Testis (tissue), 2 donors: ENCODE measurements at regions not wholly inside any gene's neighbourhood (a gene's known extent, or its start where the extent isn't known, plus 50 kb on each side); places are given as distances from the start of the nearest gene placed in this dataset.

Experiments used
- DNase-seq: peaks from one replicate; pipeline ENCODE4 v3.0.0-alpha.2; 2019
- H3K27ac ChIP-seq, 2 donors: fragments of 200-600 bp; sonication (generic); one replicate each; pipeline ENCODE4 v1.5.1; 2019
- H3K27me3 ChIP-seq: fragments of 200-600 bp; sonication (generic); one replicate; pipeline ENCODE4 v1.5.1; 2019
- H3K36me3 ChIP-seq: fragments of 200-600 bp; sonication (generic); one replicate; pipeline ENCODE4 v1.5.1; 2017; ENCODE audit warnings: low read depth; ENCODE audit errors: missing control alignments
- H3K4me1 ChIP-seq: fragments of 200-600 bp; sonication (generic); one replicate; pipeline ENCODE4 v1.5.1; 2019
- H3K4me3 ChIP-seq, 2 donors: fragments of 200-600 bp; sonication (generic); one replicate each; pipeline ENCODE4 v1.5.1; 2017 to 2019
- H3K9me3 ChIP-seq: fragments of 200-600 bp; sonication (generic); one replicate; pipeline ENCODE4 v1.5.1; 2017
- CTCF ChIP-seq, 3 experiments: fragments of 450-650 bp in 2 of 3; fragments of 200-600 bp in 1 of 3; sonication (generic) in 1 of 3; IDR thresholded peaks; one replicate each; pipeline ENCODE4 v1.5.1; 2016 to 2019; ENCODE audit warnings: antibody characterized with exemption in 3 of 3, mild to moderate bottlenecking in 2 of 3, moderate library complexity in 1 of 3
- POLR2A ChIP-seq: fragments of 450-650 bp; IDR thresholded peaks from one replicate; pipeline ENCODE4 v1.6.1; 2017; ENCODE audit warnings: antibody characterized with exemption, mild to moderate bottlenecking, moderate library complexity
- WGBS, 2 donors: methylation state at CpG; one replicate each; pipeline ENCODE4 v1.1.5; 2018; 5-methylcytosine and 5-hydroxymethylcytosine counted together
- intact Hi-C: fragments of 100-400 bp; cut with DNase I; formaldehyde crosslinking; loops from one replicate; pipeline ENCODE4 v1.15.1; 2023; ENCODE audit warnings: low total_unique reads

DNA sequence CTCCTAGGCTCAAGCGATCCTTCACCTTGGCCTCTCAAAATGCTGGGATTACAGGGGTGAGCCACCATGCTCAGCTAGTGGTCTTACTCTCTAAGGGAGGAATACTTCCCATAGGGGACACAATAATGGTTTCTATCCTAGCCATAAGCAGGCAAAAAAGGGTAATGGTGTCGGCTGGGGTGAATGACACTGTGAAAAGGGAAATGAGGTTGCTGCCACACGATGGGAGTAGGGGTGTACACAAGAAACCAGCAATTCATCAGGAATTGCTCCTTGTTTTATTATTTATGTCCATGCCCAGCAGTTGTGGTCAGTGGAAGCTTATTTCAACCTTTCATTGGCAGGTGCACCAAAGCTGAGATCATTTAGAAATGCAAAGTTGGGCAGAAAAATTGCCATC, 70.3 kb upstream of the ZFR start:
- Histone ChIP-seq H3K27me3 (no peaks in the 10 kb centered on the region), H3K4me3 (no peak overlapping the region), H3K4me1 (no peaks in the 10 kb centered on the region), H3K9me3 (no peaks in the 10 kb centered on the region), H3K36me3 (no peaks in the 10 kb centered on the region), H3K27ac (no peak overlapping the region)
- WGBS, 2 donors = 59 to 60% methylated on average over 3 of the region's 3 CpGs
- DNase-seq = no peak
- intact Hi-C loops = no loop called here
- TF ChIP-seq POLR2A (no peak), CTCF (IDR thresholded peaks at IDR 0.05) (no peak)

DNA sequence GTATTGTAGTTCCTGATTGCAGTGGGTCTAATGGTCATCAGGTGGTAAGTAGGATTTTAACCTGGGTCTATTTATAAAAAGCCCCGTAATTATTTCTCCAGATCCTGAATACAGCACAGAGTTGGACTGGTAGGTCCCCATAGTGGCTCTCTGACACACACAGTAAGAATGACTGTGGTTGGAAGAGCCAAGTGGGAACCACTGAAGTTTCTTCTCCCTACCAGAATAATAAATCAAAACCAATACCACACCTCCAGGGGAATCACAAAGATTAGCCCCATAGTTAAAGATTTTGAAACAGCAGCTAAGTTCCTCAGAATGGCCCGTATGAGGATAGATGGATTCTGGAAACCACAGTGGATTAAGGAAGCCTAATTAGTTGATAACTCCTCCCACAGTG, 68.4 kb upstream of the ZFR start:
- 95% methylated on average over 2 of the region's 2 CpGs for WGBS, 2 donors
- TF ChIP-seq POLR2A (no peak), CTCF (IDR thresholded peaks at IDR 0.05) (no peak)
- intact Hi-C loops = no loop called here

GRCh38 chr5:32511776-32512374, 67.3 kb upstream of the ZFR start:
- no peaks in the 10 kb centered on the region for H3K36me3 ChIP-seq
- no peaks in the 10 kb centered on the region for H3K27me3 ChIP-seq
- 70% methylated on average over 8 to 9 of the region's 9 CpGs for WGBS, 2 donors
- H3K4me3 ChIP-seq = no peak overlapping the region
- no peaks in the 10 kb centered on the region for H3K9me3 ChIP-seq
- TF ChIP-seq CTCF (IDR thresholded peaks at IDR 0.05) (no peak), POLR2A (no peak)
- intact Hi-C loops = no loop called here
- DNase-seq = no peak
- no peaks in the 10 kb centered on the region for H3K4me1 ChIP-seq
- H3K27ac ChIP-seq = no peak overlapping the region

More for the DNA sequence above, 68.4 kb upstream of the ZFR start:
- Histone ChIP-seq H3K27ac (no peak overlapping the region), H3K4me3 (no peak overlapping the region), H3K9me3 (no peaks in the 10 kb centered on the region), H3K36me3 (no peaks in the 10 kb centered on the region), H3K4me1 (no peaks in the 10 kb centered on the region), H3K27me3 (no peaks in the 10 kb centered on the region)
- DNase-seq = no peak

- no peak for DNase-seq
- no peaks in the 10 kb centered on the region for H3K27me3 ChIP-seq
- no peak for TF ChIP-seq CTCF (IDR thresholded peaks at IDR 0.05)
- H3K4me3 ChIP-seq = no peak overlapping the region
- 0% methylated on average over 1 of the region's 1 CpG for WGBS, 2 donors
- H3K4me1 ChIP-seq = peaks cover 9% of the 10 kb centered on the region
- H3K9me3 ChIP-seq = no peaks in the 10 kb centered on the region
- intact Hi-C loops = no loop called here
- H3K36me3 ChIP-seq = no peaks in the 10 kb centered on the region
- H3K27ac ChIP-seq = no peak overlapping the region
These were observed 66.3 kb upstream of the ZFR start for GRCh38 chr5:32510860-32511259.
